H9 (cell line): ENCODE measurements at regions not wholly inside any gene's neighbourhood (a gene's known extent, or its start where the extent isn't known, plus 50 kb on each side); places are given as distances from the start of the nearest gene placed in this dataset.
"Not testable (repeated sequence)": the region's sequence is repeated elsewhere in the genome, so short reads cannot be mapped to it uniquely, and the experiment has no call there.

Experiments
- DNase-seq: peaks from one replicate; pipeline ENCODE4 v3.0.0-alpha.2; 2017
- H2AFZ ChIP-seq: one replicate; pipeline ENCODE4 v1.6.1; 2013; ENCODE audit warnings: mild to moderate bottlenecking, low read length, control low read depth, moderate library complexity
- H2AK5ac ChIP-seq: 2 replicates; pipeline ENCODE4 v1.6.1; 2013; ENCODE audit warnings: low read length, control low read depth, mixed read lengths; ENCODE audit not compliant: insufficient read length
- H2BK120ac ChIP-seq: one replicate; pipeline ENCODE4 v1.6.1; 2013; ENCODE audit warnings: low read depth, mild to moderate bottlenecking, low read length, control low read depth, inconsistent platforms; ENCODE audit not compliant: poor library complexity, severe bottlenecking
- H2BK12ac ChIP-seq: 2 replicates; pipeline ENCODE4 v1.6.1; 2013; ENCODE audit warnings: low read length, control low read depth, mixed read lengths, low read depth; ENCODE audit not compliant: insufficient read length
- H2BK15ac ChIP-seq: 2 replicates; pipeline ENCODE4 v1.6.1; 2013; ENCODE audit warnings: low read depth, low read length, control low read depth
- H2BK20ac ChIP-seq: one replicate; pipeline ENCODE4 v1.6.1; 2013; ENCODE audit warnings: low read depth, mild to moderate bottlenecking, low read length, control low read depth, inconsistent platforms; ENCODE audit not compliant: poor library complexity, severe bottlenecking
- H2BK5ac ChIP-seq: 2 replicates; pipeline ENCODE4 v1.6.1; 2013; ENCODE audit warnings: low read length, control low read depth, mixed read lengths; ENCODE audit not compliant: insufficient read length
- H3K14ac ChIP-seq: 2 replicates; pipeline ENCODE4 v1.6.1; 2013; ENCODE audit warnings: low read length, control low read depth; ENCODE audit not compliant: insufficient read depth
- H3K18ac ChIP-seq: 2 replicates; pipeline ENCODE4 v1.6.1; 2013; ENCODE audit warnings: low read depth, mild to moderate bottlenecking, mixed read lengths, low read length, control low read depth; ENCODE audit not compliant: insufficient read length
- H3K23ac ChIP-seq: 2 replicates; pipeline ENCODE4 v1.6.1; 2013; ENCODE audit warnings: low read length, control low read depth, mixed read lengths, low read depth; ENCODE audit not compliant: insufficient read length
- H3K23me2 ChIP-seq: 2 replicates; pipeline ENCODE4 v1.6.1; 2013; ENCODE audit warnings: low read depth, mild to moderate bottlenecking, mixed read lengths, low read length, control low read depth; ENCODE audit not compliant: insufficient read length, poor library complexity, severe bottlenecking
- H3K27ac ChIP-seq: 2 replicates; pipeline ENCODE4 v1.5.1; 2013; ENCODE audit warnings: low read length, control low read depth, mixed read lengths, low read depth; ENCODE audit not compliant: insufficient read length
- H3K27me3 ChIP-seq: 2 replicates; pipeline ENCODE4 v1.6.1; 2013; ENCODE audit warnings: low read length, control low read depth, inconsistent platforms; ENCODE audit not compliant: insufficient read depth
- H3K4ac ChIP-seq: 2 replicates; pipeline ENCODE4 v1.6.1; 2013; ENCODE audit warnings: low read depth, mild to moderate bottlenecking, control low read depth, inconsistent platforms, low read length, moderate library complexity
- H3K4me1 ChIP-seq: 2 replicates; pipeline ENCODE4 v1.6.1; 2013; ENCODE audit warnings: low read length, control low read depth, inconsistent platforms; ENCODE audit not compliant: insufficient read depth
- H3K4me2 ChIP-seq: 2 replicates; pipeline ENCODE4 v1.6.1; 2013; ENCODE audit warnings: low read length, control low read depth, mixed read lengths; ENCODE audit not compliant: insufficient read length, insufficient read depth
- H3K56ac ChIP-seq: 2 replicates; pipeline ENCODE4 v1.6.1; 2013; ENCODE audit warnings: low read depth, mild to moderate bottlenecking, mixed read lengths, low read length, control low read depth; ENCODE audit not compliant: insufficient read length
- H3K79me1 ChIP-seq: 2 replicates; pipeline ENCODE4 v1.6.1; 2013; ENCODE audit warnings: low read depth, mild to moderate bottlenecking, moderate library complexity, low read length, control low read depth, inconsistent platforms; ENCODE audit not compliant: insufficient read depth, poor library complexity, severe bottlenecking
- H3K79me2 ChIP-seq: 2 replicates; pipeline ENCODE4 v1.6.1; 2013; ENCODE audit warnings: low read length, control low read depth, inconsistent platforms; ENCODE audit not compliant: insufficient read depth
- H3K9ac ChIP-seq: 2 replicates; pipeline ENCODE4 v1.6.1; 2013; ENCODE audit warnings: low read length, control low read depth, mixed read lengths; ENCODE audit not compliant: insufficient read length; ENCODE audit errors: extremely low read depth
- H3K9me3 ChIP-seq: one replicate; pipeline ENCODE4 v1.6.1; 2013; ENCODE audit warnings: low read depth, low read length, inconsistent platforms; ENCODE audit not compliant: control insufficient read depth
- H3T11ph ChIP-seq: one replicate; pipeline ENCODE4 v1.6.1; 2013; ENCODE audit warnings: mild to moderate bottlenecking, low read length, control low read depth, inconsistent platforms
- H4K20me1 ChIP-seq: one replicate; pipeline ENCODE4 v1.6.1; 2013; ENCODE audit not compliant: control insufficient read depth, insufficient read length, insufficient read depth
- H4K5ac ChIP-seq: 2 replicates; pipeline ENCODE4 v1.6.1; 2013; ENCODE audit warnings: low read depth, mild to moderate bottlenecking, mixed read lengths, low read length, control low read depth; ENCODE audit not compliant: insufficient read length
- H4K8ac ChIP-seq: replicated peaks from 2 replicates; pipeline ENCODE4 v1.6.1; 2013; ENCODE audit warnings: low read length, control low read depth, mixed read lengths, low read depth; ENCODE audit not compliant: insufficient read length
- H4K91ac ChIP-seq: 2 replicates; pipeline ENCODE4 v1.6.1; 2013; ENCODE audit warnings: low read depth, mild to moderate bottlenecking, moderate library complexity, mixed read lengths, low read length, control low read depth; ENCODE audit not compliant: insufficient read length
- H3K27ac Mint-ChIP-seq, 3 experiments: 2 replicates in 2 of 3; 3 replicates in 1 of 3; pipeline ENCODE4 v1.8.0; 2020 to 2021; ENCODE audit warnings: mixed read lengths in 3 of 3, mild to moderate bottlenecking in 1 of 3, moderate library complexity in 1 of 3
- H3K27me3 Mint-ChIP-seq: 2 replicates; pipeline ENCODE4 v1.8.0; 2021; ENCODE audit warnings: low read depth, mild to moderate bottlenecking, moderate library complexity, mixed read lengths
- H3K36me3 Mint-ChIP-seq, 3 experiments: 2 replicates in 2 of 3; 3 replicates in 1 of 3; pipeline ENCODE4 v1.8.0; 2020 to 2021; ENCODE audit warnings: low read depth in 3 of 3, mixed read lengths in 3 of 3; ENCODE audit not compliant: insufficient read depth in 1 of 3
- H3K4me1 Mint-ChIP-seq, 2 experiments: 2 replicates each; pipeline ENCODE4 v1.8.0; 2020; ENCODE audit warnings: mixed read lengths in 2 of 2
- H3K4me3 Mint-ChIP-seq, 2 experiments: 2 replicates in 1 of 2; 3 replicates in 1 of 2; pipeline ENCODE4 v1.8.0; 2020 to 2021; ENCODE audit warnings: mild to moderate bottlenecking in 2 of 2, mixed read lengths in 2 of 2, moderate library complexity in 1 of 2
- H3K9me3 Mint-ChIP-seq, 2 experiments: 2 replicates in 1 of 2; 3 replicates in 1 of 2; pipeline ENCODE4 v1.8.0; 2020; ENCODE audit warnings: mild to moderate bottlenecking in 2 of 2, mixed read lengths in 2 of 2, moderate library complexity in 1 of 2
- WGBS: extraction: QIAGEN DNeasy Blood & Tissue Kit; methylation state at CpG from one replicate; pipeline ENCODE4 v1.1.7; 2013; ENCODE audit warnings: missing lambda C conversion rate, low lambda C conversion rate, mixed read lengths; ENCODE audit not compliant: insufficient read length; ENCODE audit errors: extremely low coverage; 5-methylcytosine and 5-hydroxymethylcytosine counted together
- TF ChIP-seq, protein P1 (sequence below): fragments of 200-600 bp; sonication (generic); conservative IDR thresholded peaks from 3 replicates; pipeline ENCODE4 v1.8.0; 2021; ENCODE audit warnings: antibody characterized with exemption, mild to moderate bottlenecking

DNA sequence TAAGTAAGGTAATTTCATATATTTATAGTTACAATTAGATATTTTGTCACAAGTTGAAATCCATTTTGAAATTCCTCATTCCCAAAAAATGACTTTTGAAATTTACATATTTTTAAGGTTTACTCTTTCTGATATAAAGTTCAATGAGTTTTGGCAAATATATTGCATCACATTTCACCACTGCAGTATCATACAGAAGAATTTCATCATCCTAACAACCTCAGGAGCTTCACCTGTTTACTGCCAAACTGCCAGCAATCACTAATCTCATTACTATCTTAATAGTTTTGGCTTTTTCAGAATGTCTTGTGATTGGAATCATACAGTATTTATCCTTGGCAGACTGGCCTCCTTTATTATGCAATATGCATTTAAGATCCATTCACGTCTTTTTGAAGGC, 1578.9 kb downstream of the REEP3 start:
- Histone ChIP-seq H3K9ac (no peak overlapping the region), H3K56ac (no peak overlapping the region), H2BK120ac (no peak overlapping the region), H2BK5ac (no peak overlapping the region), H4K91ac (no peak overlapping the region), H4K5ac (no peak overlapping the region), H3K79me2 (no peaks in the 10 kb centered on the region), H3K18ac (no peak overlapping the region), H3K14ac (no peak overlapping the region), H3K23me2 (no peaks in the 10 kb centered on the region), H3K23ac (no peak overlapping the region), H3K4me1 (no peaks in the 10 kb centered on the region), H3K9me3 (no peaks in the 10 kb centered on the region), H2AFZ (no peak overlapping the region), H4K20me1 (no peaks in the 10 kb centered on the region), H2AK5ac (no peak overlapping the region), H2BK20ac (no peak overlapping the region), H3K4me2 (no peak overlapping the region), H3K79me1 (no peaks in the 10 kb centered on the region), H3K27ac (no peak overlapping the region), H2BK12ac (no peak overlapping the region), H3K27me3 (no peaks in the 10 kb centered on the region), H3T11ph (no peak overlapping the region), H2BK15ac (no peak overlapping the region), H3K4ac (no peak overlapping the region), H4K8ac (no peak overlapping the region)
- Mint-ChIP-seq H3K36me3 (peaks cover 5 to 8% (median 8%) of the 10 kb centered on the region in 3 experiments; a peak in 6 of 7 replicates), H3K27ac (no peak overlapping the region), H3K9me3 (peaks cover 18 to 24% of the 10 kb centered on the region in 2 experiments), H3K27me3 (no peaks in the 10 kb centered on the region), H3K4me1 (no peaks in the 10 kb centered on the region), H3K4me3 (no peak overlapping the region)
- TF ChIP-seq, protein P1, sequence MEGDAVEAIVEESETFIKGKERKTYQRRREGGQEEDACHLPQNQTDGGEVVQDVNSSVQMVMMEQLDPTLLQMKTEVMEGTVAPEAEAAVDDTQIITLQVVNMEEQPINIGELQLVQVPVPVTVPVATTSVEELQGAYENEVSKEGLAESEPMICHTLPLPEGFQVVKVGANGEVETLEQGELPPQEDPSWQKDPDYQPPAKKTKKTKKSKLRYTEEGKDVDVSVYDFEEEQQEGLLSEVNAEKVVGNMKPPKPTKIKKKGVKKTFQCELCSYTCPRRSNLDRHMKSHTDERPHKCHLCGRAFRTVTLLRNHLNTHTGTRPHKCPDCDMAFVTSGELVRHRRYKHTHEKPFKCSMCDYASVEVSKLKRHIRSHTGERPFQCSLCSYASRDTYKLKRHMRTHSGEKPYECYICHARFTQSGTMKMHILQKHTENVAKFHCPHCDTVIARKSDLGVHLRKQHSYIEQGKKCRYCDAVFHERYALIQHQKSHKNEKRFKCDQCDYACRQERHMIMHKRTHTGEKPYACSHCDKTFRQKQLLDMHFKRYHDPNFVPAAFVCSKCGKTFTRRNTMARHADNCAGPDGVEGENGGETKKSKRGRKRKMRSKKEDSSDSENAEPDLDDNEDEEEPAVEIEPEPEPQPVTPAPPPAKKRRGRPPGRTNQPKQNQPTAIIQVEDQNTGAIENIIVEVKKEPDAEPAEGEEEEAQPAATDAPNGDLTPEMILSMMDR, result no peak
- WGBS, result no CpG with 5 or more reads among the region's 1 CpG
- no peak for DNase-seq

DNA sequence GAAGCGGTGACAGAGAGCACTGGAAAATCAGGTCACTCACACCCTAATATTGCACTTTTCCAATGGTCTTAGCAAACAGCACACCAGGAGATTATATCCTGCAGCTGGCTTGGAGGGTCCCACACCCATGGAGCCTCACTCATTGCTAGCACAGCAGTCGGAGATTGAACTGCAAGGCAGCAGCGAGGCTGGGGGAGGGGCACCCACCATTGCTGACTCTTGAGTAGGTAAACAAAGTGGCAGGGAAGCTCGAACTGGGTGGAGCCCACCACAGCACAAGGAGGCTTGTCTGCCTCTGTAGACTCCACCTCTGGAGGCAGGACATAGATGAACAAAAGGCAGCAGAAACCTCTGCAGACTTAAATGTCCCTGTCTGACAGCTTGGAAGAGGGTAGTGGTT, 1579.7 kb downstream of the REEP3 start:
- H3K4me3 Mint-ChIP-seq, H3K27me3 Mint-ChIP-seq, H2BK12ac ChIP-seq, H3K4ac ChIP-seq, H3T11ph ChIP-seq, H3K27ac Mint-ChIP-seq, H2BK5ac ChIP-seq, H4K5ac ChIP-seq, H3K79me2 ChIP-seq, H3K18ac ChIP-seq, H3K56ac ChIP-seq, DNase-seq, H3K4me1 ChIP-seq, H3K4me1 Mint-ChIP-seq, H3K9me3 ChIP-seq, H3K23ac ChIP-seq, H2AFZ ChIP-seq, H4K20me1 ChIP-seq, H3K23me2 ChIP-seq, H3K27me3 ChIP-seq, H2BK15ac ChIP-seq, H3K14ac ChIP-seq, H3K4me2 ChIP-seq, H4K91ac ChIP-seq, H2BK20ac ChIP-seq, H2AK5ac ChIP-seq, H3K9ac ChIP-seq, H4K8ac ChIP-seq, H2BK120ac ChIP-seq, H3K79me1 ChIP-seq, H3K27ac ChIP-seq: not testable (repeated sequence)
- peaks cover 5 to 14% (median 10%) of the 10 kb centered on the region in 3 experiments; a peak in 6 of 7 replicates for H3K36me3 Mint-ChIP-seq
- H3K9me3 Mint-ChIP-seq, result peaks cover 24 to 27% of the 10 kb centered on the region in 2 experiments
- WGBS, result no CpG with 5 or more reads among the region's 4 CpGs
